ENCODE measurements at regions not wholly inside any gene's neighbourhood (a gene's known extent, or its start where the extent isn't known, plus 50 kb on each side); places are given as distances from the start of the nearest gene placed in this dataset.

DNA sequence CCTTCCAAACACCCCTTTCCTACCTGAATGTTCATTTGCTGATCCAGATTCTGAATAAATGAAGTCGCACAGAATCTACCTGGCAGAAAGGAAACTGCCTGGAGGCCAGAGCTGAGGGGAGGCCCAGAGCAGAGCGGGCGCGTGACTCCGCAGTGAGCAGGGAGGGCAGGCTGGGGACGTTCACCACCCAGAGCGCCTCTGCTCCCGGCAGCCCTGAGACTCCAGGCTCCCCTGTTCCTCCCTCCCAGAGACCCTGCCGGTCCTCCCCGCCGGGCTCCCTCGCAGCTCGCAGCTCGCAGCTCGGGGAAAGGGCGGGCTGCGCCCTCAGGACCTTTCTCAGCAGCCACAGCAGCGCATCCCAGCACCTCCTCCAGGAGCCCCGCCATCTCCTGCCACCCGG is 176.7 kb upstream of the ZNF32 start:
- Mint-ChIP-seq H3K4me1 (ENCODE audit: low read depth, unreplicated experiment) (no peaks in the 10 kb centered on the region), H3K9me3 (ENCODE audit: low read depth, unreplicated experiment) (no peaks in the 10 kb centered on the region), H3K27me3 (ENCODE audit: unreplicated experiment) (peaks cover 19% of the 10 kb centered on the region), H3K27ac (ENCODE audit: unreplicated experiment) (no peak overlapping the region), H3K4me3 (ENCODE audit: low read depth, unreplicated experiment) (no peak overlapping the region), H3K36me3 (ENCODE audit: insufficient read depth, unreplicated experiment) (no peaks in the 10 kb centered on the region)
- intact Hi-C loops (cut with micrococcal nuclease; ENCODE audit: unreplicated experiment): no loop called here
- no TSS peak for BruUV-seq (replicated peaks)
- DNase-seq: no peak
- CTCF ChIA-PET: no interaction called here
- TF ChIP-seq CTCF (IDR thresholded peaks at IDR 0.05; ENCODE audit: unreplicated experiment): no peak

DNA sequence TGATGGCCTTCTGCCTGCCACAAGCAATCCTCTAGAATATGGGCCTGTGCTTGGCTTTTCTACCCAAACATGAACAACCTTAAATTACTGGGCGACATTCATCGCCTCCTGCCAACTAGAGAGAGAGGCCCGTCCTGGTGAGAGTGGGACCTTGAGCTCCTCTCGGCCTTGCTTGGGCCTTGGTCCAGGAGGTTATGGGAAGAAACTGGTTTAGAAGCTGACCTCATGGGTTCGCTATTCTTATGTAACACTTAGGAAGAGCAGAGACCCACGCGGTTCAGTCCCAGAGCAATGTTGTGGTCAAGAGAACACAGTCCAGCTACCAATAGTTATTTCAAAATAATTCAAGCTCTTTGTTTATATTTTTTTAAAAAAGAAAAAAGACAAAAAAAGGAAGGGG is 176.3 kb upstream of the ZNF32 start:
- Mint-ChIP-seq H3K27ac (ENCODE audit: unreplicated experiment) (no peak overlapping the region), H3K36me3 (ENCODE audit: insufficient read depth, unreplicated experiment) (no peaks in the 10 kb centered on the region), H3K4me1 (ENCODE audit: low read depth, unreplicated experiment) (no peaks in the 10 kb centered on the region), H3K27me3 (ENCODE audit: unreplicated experiment) (peaks cover 19% of the 10 kb centered on the region), H3K4me3 (ENCODE audit: low read depth, unreplicated experiment) (no peak overlapping the region), H3K9me3 (ENCODE audit: low read depth, unreplicated experiment) (no peaks in the 10 kb centered on the region)
- intact Hi-C loops (cut with micrococcal nuclease; ENCODE audit: unreplicated experiment): no loop called here
- no TSS peak for BruUV-seq (replicated peaks)
- no peak for DNase-seq
- TF ChIP-seq CTCF (IDR thresholded peaks at IDR 0.05; ENCODE audit: unreplicated experiment): no peak
- CTCF ChIA-PET: no interaction called here

DNA sequence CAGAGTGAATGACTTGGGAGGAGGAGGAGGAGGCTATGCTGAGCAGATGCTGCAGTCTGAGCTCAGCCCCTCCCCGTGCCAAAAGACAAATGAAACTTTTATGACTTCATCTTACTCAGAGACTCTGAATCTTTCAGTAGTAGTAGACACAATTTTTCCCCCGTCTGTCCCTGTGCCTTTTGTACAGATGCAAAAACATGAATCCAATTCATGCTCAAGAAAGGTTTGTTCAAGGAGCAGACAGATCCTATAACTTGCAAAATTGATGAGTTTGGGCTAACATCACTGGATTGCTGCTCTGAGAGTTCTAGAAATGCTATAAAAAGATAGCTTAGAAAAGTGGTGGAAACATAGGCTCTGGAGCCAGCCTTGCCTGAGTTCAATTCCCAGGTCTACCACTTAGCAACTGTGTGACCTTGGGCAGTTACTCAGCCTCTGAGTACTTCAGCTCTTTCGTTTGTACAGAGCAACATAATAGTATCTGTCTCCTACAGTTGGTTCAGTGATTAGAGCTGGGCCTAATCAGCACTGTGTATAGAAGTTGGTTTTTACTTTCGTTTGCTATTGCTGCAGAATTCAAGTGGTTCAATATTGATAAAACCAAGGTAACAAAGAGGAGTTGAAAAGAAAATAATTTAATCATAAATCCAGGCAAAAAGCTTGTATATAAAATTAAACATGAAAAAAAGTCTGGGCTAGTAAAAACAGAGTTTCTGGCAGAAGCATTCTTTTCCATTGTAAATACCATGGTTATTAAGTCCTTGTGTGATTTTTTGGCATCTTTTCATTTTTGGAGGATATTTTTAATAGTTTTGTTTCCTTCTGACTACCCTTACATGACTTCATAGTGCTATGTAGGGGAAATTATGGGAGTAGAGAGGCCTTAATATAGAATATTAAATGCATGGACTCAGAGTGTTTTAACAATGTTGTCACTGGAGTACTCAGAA is 174.2 kb upstream of the ZNF32 start:
- intact Hi-C loops (cut with micrococcal nuclease; ENCODE audit: unreplicated experiment): no loop called here
- Mint-ChIP-seq H3K4me3 (ENCODE audit: low read depth, unreplicated experiment) (no peak overlapping the region), H3K27me3 (ENCODE audit: unreplicated experiment) (peaks cover 11% of the 10 kb centered on the region), H3K4me1 (ENCODE audit: low read depth, unreplicated experiment) (no peaks in the 10 kb centered on the region), H3K36me3 (ENCODE audit: insufficient read depth, unreplicated experiment) (no peaks in the 10 kb centered on the region), H3K27ac (ENCODE audit: unreplicated experiment) (no peak overlapping the region), H3K9me3 (ENCODE audit: low read depth, unreplicated experiment) (no peaks in the 10 kb centered on the region)
- TF ChIP-seq CTCF (IDR thresholded peaks at IDR 0.05; ENCODE audit: unreplicated experiment): no peak
- CTCF ChIA-PET: interaction anchor here (0.6 kb wide), 1 partner anchor 932 kb away, joined by 3 read pairs; no protein-coding TSS in a partner anchor
- no TSS peak for BruUV-seq (replicated peaks)
- DNase-seq: no peak

- Mint-ChIP-seq H3K36me3 (ENCODE audit: insufficient read depth, unreplicated experiment) (no peaks in the 10 kb centered on the region), H3K4me1 (ENCODE audit: low read depth, unreplicated experiment) (no peaks in the 10 kb centered on the region), H3K4me3 (ENCODE audit: low read depth, unreplicated experiment) (no peak overlapping the region), H3K27me3 (ENCODE audit: unreplicated experiment) (no peaks in the 10 kb centered on the region), H3K27ac (ENCODE audit: unreplicated experiment) (no peak overlapping the region), H3K9me3 (ENCODE audit: low read depth, unreplicated experiment) (no peaks in the 10 kb centered on the region)
- CTCF ChIA-PET: no interaction called here
- intact Hi-C loops (cut with micrococcal nuclease; ENCODE audit: unreplicated experiment): no loop called here
- no peak for TF ChIP-seq CTCF (IDR thresholded peaks at IDR 0.05; ENCODE audit: unreplicated experiment)
- BruUV-seq (replicated peaks): no TSS peak
- DNase-seq: no peak
Observed at GRCh38 chr10:43821103-43821502, 172.4 kb upstream of the ZNF32 start.

All from Calu3 (cell line).